NCI-H187 treated with DMSO at 0.1 percent for 48 hours (cell line): ENCODE measurements at regions not wholly inside any gene's neighbourhood (a gene's known extent, or its start where the extent isn't known, plus 50 kb on each side); places are given as distances from the start of the nearest gene placed in this dataset.

ENCODE experiments used
- DNase-seq: peaks from one replicate; lab custom pipeline; 2025; lab: John Stamatoyannopoulos, UW

- no peak for DNase-seq
Observed at GRCh38 chr2:240343548-240343947, 91.9 kb upstream of the GPC1 start.

GRCh38 chr2:240344904-240345303 is 90.6 kb upstream of the GPC1 start:
- no peak for DNase-seq

GRCh38 chr2:240346015-240346752 is 89.3 kb upstream of the GPC1 start:
- no peak for DNase-seq

DNA sequence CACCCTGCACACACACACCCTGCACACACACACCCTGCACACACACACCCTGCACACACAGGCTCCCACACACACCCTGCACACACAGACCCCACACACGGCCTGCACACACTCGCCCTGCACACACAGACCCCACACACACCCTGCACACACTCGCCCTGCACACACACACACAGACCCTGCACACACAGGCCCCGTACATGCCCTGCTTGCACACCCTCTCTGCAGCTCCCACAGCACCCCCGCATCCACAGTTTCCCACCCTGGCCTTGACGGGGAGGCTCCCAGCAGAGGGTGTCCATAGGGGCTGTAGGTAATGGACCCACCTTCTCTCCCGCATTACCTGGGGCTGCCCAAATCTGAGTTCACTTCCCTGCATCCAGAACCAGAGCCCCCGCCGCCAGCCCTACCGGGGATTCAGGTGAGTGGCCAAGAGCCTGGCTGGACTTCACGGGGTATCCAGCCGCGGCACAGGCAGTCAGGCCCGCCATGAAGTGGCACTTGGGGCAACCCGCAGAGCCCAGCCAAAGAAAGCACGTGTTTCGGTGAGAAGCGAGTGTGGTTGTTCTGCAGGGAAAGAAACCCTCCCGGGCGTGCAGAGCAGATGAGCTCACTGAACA is 88.6 kb upstream of the GPC1 start:
- DNase-seq = no peak

- no peak for DNase-seq
Observed at GRCh38 chr2:240347373-240347940, 88.0 kb upstream of the GPC1 start.

DNA sequence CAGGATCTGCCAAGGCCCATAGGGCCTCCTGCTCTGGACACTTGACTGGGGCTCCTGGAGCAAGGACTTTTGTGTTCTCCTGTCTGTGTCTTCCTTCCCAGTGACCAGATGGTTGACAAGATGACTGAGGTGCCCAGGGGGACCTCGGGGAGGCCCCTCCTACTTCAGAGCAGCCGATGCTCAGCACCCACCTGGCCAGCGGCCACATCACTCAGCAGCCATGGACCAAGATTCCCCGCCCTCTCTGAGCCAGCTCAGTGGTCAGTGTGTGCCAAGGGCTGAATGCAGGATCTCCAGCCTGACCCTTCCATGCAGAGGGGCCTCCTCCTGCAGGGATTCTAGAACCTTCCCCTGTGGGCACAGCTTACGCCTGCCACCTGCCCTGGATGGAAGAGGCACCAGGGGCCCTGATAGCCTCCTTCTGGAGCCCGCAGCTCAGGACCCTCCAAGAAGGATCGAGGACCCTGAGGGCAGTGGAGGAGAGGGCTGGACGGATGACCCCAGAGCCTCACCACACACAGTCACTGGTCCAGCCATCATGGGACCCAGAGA is 87.4 kb upstream of the GPC1 start:
- no peak for DNase-seq

DNA sequence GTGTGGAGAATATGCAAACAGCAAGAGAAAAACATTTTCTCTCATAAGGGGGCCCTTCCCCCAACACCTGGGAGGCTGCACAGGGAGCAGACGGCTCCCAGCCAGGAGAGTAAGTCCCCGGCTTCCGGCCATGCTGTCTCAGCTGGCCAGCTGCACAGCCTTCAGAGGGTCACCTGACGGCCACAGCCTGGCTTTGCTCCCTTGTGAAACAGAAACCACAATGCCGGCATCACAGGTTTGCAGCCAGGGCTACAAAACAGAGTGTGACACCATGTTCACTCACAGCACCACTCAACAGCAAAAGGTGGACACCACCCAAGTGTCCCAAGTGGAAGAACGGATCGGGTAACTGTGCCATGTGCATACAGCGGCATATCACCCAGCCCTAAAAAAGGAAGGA is 86.9 kb upstream of the GPC1 start:
- no peak for DNase-seq

DNA sequence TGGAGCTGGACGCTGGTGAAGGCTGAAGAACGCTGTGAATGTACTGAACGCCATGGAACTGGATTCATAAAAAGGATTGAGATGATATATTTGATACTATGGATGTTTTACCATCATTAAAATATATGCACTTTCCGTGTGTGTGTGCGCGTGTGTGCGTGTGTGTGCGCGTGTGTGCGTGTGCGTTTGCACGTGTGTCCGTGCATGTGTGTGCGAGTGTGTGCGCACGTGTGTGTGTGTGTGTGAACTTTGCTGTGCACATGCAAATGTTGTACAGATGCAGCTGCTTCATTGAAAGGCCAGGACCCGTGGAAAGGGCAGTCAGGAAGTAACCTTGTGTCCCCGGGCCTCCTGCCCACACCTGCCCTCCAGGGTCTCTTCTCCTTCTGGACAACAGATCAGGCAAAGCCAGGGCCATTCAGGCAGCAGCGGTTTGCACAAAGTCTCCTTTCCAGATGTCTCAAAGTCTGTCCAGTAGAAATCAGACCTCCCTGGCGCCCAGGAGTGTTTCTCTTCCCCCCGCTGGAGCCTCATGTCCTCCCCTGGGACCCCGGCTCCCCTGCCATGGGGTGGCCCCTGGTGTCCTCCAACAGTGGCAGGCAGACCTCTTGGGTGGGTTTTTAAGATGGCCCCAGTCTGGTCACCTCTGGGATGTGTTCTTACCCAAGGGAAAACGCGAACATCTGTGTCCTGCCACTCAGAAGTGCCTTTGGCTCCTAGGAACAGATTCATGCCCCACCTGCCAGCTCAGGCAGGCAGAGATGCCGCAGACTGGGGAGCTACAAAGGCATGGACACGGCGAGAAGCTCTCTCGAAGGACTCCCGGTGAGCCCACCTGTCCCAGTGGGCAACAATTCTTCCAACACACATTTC is 86.1 kb upstream of the GPC1 start:
- no peak for DNase-seq

DNA sequence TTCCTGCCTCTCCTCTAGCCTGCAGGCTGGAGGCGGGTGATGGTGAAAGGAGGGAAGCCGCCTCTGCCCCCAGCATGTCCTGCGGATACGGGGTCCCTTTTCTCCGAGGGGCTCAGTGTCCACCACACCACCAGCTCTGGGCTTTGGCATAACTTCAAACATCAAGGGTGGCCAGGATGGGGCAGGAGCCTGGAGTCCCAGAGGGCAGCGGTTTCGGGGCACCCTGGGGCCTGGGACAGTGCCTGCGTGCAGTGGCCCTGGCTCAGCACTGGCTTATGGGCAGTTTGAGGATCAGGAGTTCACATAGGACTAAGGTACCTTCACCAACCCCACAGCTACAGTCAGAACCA is 85.5 kb upstream of the GPC1 start:
- DNase-seq = no peak

DNA sequence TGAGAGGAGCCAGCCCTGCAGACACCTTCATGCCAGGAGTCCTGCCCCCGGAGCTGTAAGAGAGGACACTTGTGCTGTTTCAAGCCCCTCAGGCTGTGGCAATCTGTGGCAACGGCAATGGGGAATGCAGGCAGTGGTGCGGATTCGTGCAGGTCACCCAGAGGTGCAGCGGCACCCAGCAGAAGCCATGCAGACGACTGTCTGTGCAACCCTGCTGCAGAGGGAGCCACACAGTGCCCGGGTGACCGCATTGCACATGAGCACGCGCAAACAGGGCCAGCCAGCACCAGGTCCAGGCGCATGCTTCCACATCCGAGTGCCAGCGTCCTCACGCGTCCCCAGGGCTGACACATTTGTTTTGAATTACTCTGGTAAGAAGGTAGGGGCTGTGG is 84.8 kb upstream of the GPC1 start:
- no peak for DNase-seq

GRCh38 chr2:240351088-240351741 is 84.2 kb upstream of the GPC1 start:
- DNase-seq = no peak

DNA sequence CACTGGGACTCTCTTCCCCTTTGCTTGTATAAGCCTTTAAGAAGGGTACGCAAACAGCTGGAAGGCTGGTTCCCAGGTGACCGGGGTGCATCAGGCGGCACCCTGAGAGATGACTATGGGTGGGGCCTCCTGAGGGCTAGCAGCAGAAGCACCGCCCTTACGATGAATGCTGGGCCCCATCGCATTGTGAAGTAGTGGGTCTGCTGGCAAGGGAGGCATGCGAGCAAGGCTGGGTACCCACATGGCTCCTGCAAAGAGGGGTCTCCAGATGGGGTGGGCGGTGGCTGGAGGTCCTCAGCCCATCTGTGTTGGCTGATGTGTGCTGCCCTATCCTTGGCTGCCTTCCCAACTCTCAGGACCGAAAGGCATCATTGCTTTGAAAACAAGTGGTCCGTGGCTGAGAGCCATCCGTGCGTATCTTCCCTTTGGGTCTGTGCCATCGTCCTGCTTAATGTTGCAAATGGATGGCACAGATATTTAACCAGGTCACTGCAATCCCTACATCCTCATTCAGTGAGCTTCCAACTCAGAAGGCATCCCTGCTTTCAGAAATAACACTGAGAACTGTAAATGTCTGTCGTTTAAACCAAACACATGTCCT is 83.5 kb upstream of the GPC1 start:
- DNase-seq = peak; percentile 43

DNA sequence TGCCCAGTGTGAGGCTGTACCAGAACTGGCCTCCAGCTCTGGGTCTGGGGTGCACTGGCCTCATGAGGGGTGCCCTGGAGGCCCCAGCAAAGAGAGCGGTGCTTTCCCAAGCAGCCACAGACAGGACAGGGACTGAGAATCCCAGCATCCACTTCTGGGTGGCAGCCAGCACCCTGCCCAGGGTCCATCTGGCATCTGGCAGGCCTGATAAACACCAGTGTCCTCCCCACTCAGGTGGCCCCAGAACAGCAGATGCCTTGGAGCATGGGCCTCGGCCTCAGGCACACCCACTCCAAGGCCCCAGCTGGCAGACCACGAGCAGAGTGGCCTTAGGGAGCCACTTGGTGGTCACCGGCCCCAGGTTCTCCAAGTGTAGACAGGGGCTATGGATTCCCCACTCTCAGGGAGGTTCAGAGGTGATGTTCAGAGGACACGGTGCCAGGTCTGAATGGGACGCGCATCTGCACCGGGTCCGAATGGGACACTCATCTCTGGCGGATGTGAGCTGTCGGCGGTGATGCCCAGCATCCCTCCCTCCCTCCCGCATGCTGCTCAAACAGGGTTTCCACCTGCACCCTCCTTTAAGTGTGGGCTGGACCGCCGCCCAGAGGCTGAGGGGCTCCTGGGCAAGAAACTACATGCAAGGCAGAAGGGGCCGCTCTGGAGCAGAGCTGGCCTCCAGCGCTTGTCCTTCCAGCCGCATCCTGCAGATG is 82.2 kb upstream of the GPC1 start:
- no peak for DNase-seq

DNA sequence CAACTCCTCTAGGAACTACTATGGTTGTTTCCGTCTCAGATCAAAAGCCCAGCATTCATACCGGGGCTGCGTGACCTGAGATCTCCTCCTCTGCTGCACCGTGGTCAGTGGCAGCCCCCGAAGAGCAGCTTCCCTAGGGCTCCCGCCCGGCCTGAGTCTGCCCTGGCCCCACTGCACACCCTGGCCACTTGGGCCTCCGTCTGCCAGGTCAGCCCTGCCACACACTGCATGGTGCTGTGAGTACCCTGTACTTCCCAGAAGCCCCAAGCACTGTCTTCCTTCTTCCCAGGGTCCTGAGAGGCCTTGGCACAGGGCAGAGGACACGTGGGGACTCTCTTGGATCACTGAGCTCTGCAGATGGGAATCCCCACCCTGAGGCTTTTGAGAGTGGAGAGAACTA is 81.5 kb upstream of the GPC1 start:
- no peak for DNase-seq

- DNase-seq = no peak
Observed at GRCh38 chr2:240355001-240355891, 80.2 kb upstream of the GPC1 start.

- DNase-seq = no peak
Observed at GRCh38 chr2:240355962-240356361, 79.5 kb upstream of the GPC1 start.

GRCh38 chr2:240356700-240357640 is 78.5 kb upstream of the GPC1 start:
- no peak for DNase-seq

DNA sequence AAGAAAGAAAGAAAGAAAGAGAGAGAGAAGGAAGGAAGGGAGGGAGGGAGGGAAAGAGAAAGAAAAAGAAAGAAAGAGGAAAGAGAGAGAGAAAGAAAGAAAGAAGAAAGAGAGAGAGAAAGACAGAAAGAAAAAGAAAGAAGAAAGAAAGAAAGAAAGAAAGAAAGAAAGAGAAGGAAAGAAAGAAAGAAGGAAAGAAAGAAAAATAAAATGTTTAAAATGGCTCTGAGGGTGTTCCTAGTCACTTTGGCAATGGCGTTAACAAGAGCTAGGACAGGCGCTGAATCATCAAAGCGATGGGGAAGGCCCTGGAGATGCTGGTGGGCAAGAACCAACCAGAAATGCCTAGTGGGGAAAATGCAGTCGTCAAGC is 77.8 kb upstream of the GPC1 start:
- no peak for DNase-seq

DNA sequence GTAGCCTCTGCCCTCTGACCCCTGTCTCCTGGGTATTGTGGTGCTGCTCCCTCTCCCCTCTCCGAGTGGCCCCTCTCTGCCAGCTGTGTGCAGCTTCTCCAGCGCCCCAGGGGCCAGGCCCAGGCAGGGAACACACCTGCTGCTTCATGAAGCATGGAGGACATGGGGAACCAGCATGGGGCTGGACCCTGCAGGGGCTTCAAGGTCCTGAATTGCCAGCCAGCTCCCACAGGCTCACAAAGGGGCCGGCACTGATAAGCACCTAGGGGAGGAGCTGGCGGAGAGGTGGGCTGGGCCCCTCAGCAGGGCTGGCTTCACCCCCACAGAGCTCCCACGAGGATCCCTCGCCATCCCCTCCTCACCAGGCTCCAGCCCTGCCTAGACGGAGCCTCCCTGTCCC is 77.4 kb upstream of the GPC1 start:
- DNase-seq = no peak
